ENCODE measurements at regions not wholly inside any gene's neighbourhood (a gene's known extent, or its start where the extent isn't known, plus 50 kb on each side); places are given as distances from the start of the nearest gene placed in this dataset.
"Not testable (repeated sequence)": the region's sequence is repeated elsewhere in the genome, so short reads cannot be mapped to it uniquely, and the experiment has no call there.

GRCh38 chr20:19027971-19028370 lies 184.5 kb upstream of the SLC24A3 start:
- no peak for DNase-seq

- no peak for DNase-seq
Measured at GRCh38 chr20:19041787-19042186, 170.7 kb upstream of the SLC24A3 start.

- DNase-seq = no peak
Measured at GRCh38 chr20:19045371-19045770, 167.1 kb upstream of the SLC24A3 start.

- no peak for DNase-seq
Measured at GRCh38 chr20:19047040-19047950, 165.1 kb upstream of the SLC24A3 start.

- no peak for DNase-seq
Measured at GRCh38 chr20:19047951-19048296, 164.5 kb upstream of the SLC24A3 start.

- DNase-seq = no peak
Measured at GRCh38 chr20:19048995-19049501, 163.4 kb upstream of the SLC24A3 start.

- DNase-seq = no peak
Measured at GRCh38 chr20:19049514-19049913, 162.9 kb upstream of the SLC24A3 start.

GRCh38 chr20:19056909-19057308 lies 155.5 kb upstream of the SLC24A3 start:
- no peak for DNase-seq

- not testable (repeated sequence) for DNase-seq
Measured at GRCh38 chr20:19064788-19065187, 147.7 kb upstream of the SLC24A3 start.

- no peak for DNase-seq
Measured at GRCh38 chr20:19067986-19068385, 144.5 kb upstream of the SLC24A3 start.

GRCh38 chr20:19070026-19070425 lies 142.4 kb upstream of the SLC24A3 start:
- no peak for DNase-seq

- no peak for DNase-seq
Measured at GRCh38 chr20:19070681-19071445, 141.6 kb upstream of the SLC24A3 start.

GRCh38 chr20:19071446-19071725 lies 141.1 kb upstream of the SLC24A3 start:
- DNase-seq = no peak

GRCh38 chr20:19071902-19072498 lies 140.4 kb upstream of the SLC24A3 start:
- DNase-seq = no peak

- no peak for DNase-seq
Measured at GRCh38 chr20:19072988-19073387, 139.5 kb upstream of the SLC24A3 start.

- no peak for DNase-seq
Measured at GRCh38 chr20:19073584-19074218, 138.7 kb upstream of the SLC24A3 start.

GRCh38 chr20:19074356-19074755 lies 138.1 kb upstream of the SLC24A3 start:
- no peak for DNase-seq

GRCh38 chr20:19074828-19075516 lies 137.5 kb upstream of the SLC24A3 start:
- no peak for DNase-seq

GRCh38 chr20:19077370-19078220 lies 134.8 kb upstream of the SLC24A3 start:
- DNase-seq = no peak

- no peak for DNase-seq
Measured at GRCh38 chr20:19078448-19079373, 133.7 kb upstream of the SLC24A3 start.
